H1 (cell line): ENCODE measurements at regions not wholly inside any gene's neighbourhood (a gene's known extent, or its start where the extent isn't known, plus 50 kb on each side); places are given as distances from the start of the nearest gene placed in this dataset.

ENCODE experiments used
- CTCF ChIA-PET: fragments of 300-600 bp; sonication (Branson Sonifier 250); formaldehyde crosslinking; loops from one replicate; lab custom pipeline; 2021; ENCODE audit not compliant: partially characterized antibody; lab: Charles Lee
- POLR2A ChIA-PET: fragments of 300-600 bp; sonication (Branson Sonifier 250); formaldehyde crosslinking; loops from one replicate; lab custom pipeline; 2021; ENCODE audit warnings: inconsistent platforms; ENCODE audit not compliant: partially characterized antibody; lab: Charles Lee
- DNase-seq, 2 experiments: peaks; one replicate each; pipeline versions ENCODE4 v3.0.0 to v3.0.0-alpha.2; 2010 to 2022; ENCODE audit warnings: low spot score in 2 of 2, low read depth in 1 of 2, mixed read lengths in 1 of 2
- FAIRE-seq: peaks from 2 replicates; lab custom pipeline; 2011; peaks lifted over from hg19 to GRCh38; lab: Jason Lieb, UNC
- H2AFZ ChIP-seq: 2 replicates; pipeline ENCODE4 v1.8.1; 2012; ENCODE audit warnings: low read length, inconsistent platforms
- H2AK5ac ChIP-seq: 2 replicates; pipeline ENCODE4 v1.6.1; 2013; ENCODE audit warnings: low read depth, low read length
- H2BK120ac ChIP-seq: replicated peaks from 2 replicates; pipeline ENCODE3; 2013; ENCODE audit warnings: low read depth, low read length, inconsistent platforms
- H2BK12ac ChIP-seq: 2 replicates; pipeline ENCODE4 v1.6.1; 2013; ENCODE audit warnings: low read depth, low read length
- H2BK15ac ChIP-seq: 2 replicates; pipeline ENCODE4 v1.6.1; 2013; ENCODE audit warnings: low read length
- H2BK20ac ChIP-seq: 2 replicates; pipeline ENCODE4 v1.6.1; 2013; ENCODE audit warnings: low read length
- H2BK5ac ChIP-seq: 2 replicates; pipeline ENCODE4 v1.6.1; 2013; ENCODE audit warnings: low read depth, low read length
- H3K14ac ChIP-seq: 2 replicates; pipeline ENCODE4 v1.6.1; 2013; ENCODE audit warnings: inconsistent platforms; ENCODE audit not compliant: insufficient read length
- H3K18ac ChIP-seq: 2 replicates; pipeline ENCODE4 v1.6.1; 2013; ENCODE audit warnings: low read length; ENCODE audit errors: extremely low read depth
- H3K23ac ChIP-seq: 2 replicates; pipeline ENCODE4 v1.6.1; 2013; ENCODE audit warnings: inconsistent platforms; ENCODE audit not compliant: insufficient read length
- H3K23me2 ChIP-seq: 2 replicates; pipeline ENCODE4 v1.6.1; 2013; ENCODE audit warnings: low read depth, low read length
- H3K27ac ChIP-seq: 2 replicates; pipeline ENCODE4 v1.6.1; 2011; ENCODE audit warnings: low read depth, low read length, inconsistent platforms
- H3K27me3 ChIP-seq, 4 experiments: replicated peaks in 1 of 4; 1 replicate in 1 of 4; 2 replicates in 3 of 4; pipeline versions ENCODE4 v1.6.1 to v1.8.1; 2011 to 2013; ENCODE audit warnings: low read length in 3 of 4, mild to moderate bottlenecking in 3 of 4, inconsistent platforms in 2 of 4, mixed read lengths in 2 of 4, moderate library complexity in 1 of 4; ENCODE audit not compliant: control insufficient read depth in 3 of 4, insufficient read depth in 3 of 4; ENCODE audit errors: extremely low read depth in 1 of 4
- H3K36me3 ChIP-seq, 4 experiments: 2 replicates each; pipeline versions ENCODE4 v1.6.1 to v1.8.1; 2011 to 2013; ENCODE audit warnings: mild to moderate bottlenecking in 4 of 4, low read length in 3 of 4, moderate library complexity in 2 of 4, control low read depth in 1 of 4, inconsistent platforms in 1 of 4; ENCODE audit not compliant: insufficient read depth in 4 of 4, control insufficient read depth in 2 of 4
- H3K4ac ChIP-seq: replicated peaks from 2 replicates; pipeline ENCODE3; 2013; ENCODE audit warnings: low read length, low read depth, mixed read lengths, inconsistent platforms; ENCODE audit not compliant: insufficient read length
- H3K4me1 ChIP-seq, 4 experiments: replicated peaks in 1 of 4; 1 replicate in 1 of 4; 2 replicates in 3 of 4; pipeline versions ENCODE4 v1.6.1 to v1.8.1; 2011 to 2013; ENCODE audit warnings: low read length in 3 of 4, inconsistent platforms in 2 of 4, mixed read lengths in 1 of 4; ENCODE audit not compliant: insufficient read depth in 4 of 4, control insufficient read depth in 3 of 4
- H3K4me2 ChIP-seq, 2 experiments: 2 replicates each; pipeline versions ENCODE4 v1.6.1 to v1.8.1; 2011 to 2013; ENCODE audit warnings: low read depth in 2 of 2, low read length in 2 of 2, control low read depth in 1 of 2, inconsistent platforms in 1 of 2, mild to moderate bottlenecking in 1 of 2; ENCODE audit not compliant: insufficient read depth in 1 of 2
- H3K4me3 ChIP-seq, 4 experiments: fragments of 200-600, 300-600 bp in 1 of 4; sonication (generic), shearing (Covaris generic), sonication (Bioruptor Twin) in 1 of 4; 2 replicates each; pipeline versions ENCODE4 v1.5.1 to v1.8.1; 2011 to 2016; ENCODE audit warnings: low read length in 4 of 4, low read depth in 3 of 4, control low read depth in 2 of 4, inconsistent platforms in 2 of 4, mild to moderate bottlenecking in 2 of 4, mixed read lengths in 1 of 4, moderate library complexity in 1 of 4; ENCODE audit not compliant: insufficient read depth in 2 of 4; ENCODE audit errors: extremely low read depth in 1 of 4
- H3K56ac ChIP-seq: replicated peaks from 2 replicates; pipeline ENCODE3; 2013; ENCODE audit warnings: low read depth, mild to moderate bottlenecking, mixed read lengths, low read length, inconsistent platforms; ENCODE audit not compliant: insufficient read length
- H3K79me1 ChIP-seq: 2 replicates; pipeline ENCODE4 v1.6.1; 2013; ENCODE audit warnings: low read depth, low read length, control low read depth
- H3K79me2 ChIP-seq, 2 experiments: 2 replicates each; pipeline versions ENCODE4 v1.6.1 to v1.8.1; 2012 to 2013; ENCODE audit warnings: low read length in 2 of 2, mild to moderate bottlenecking in 2 of 2, inconsistent platforms in 1 of 2; ENCODE audit not compliant: insufficient read depth in 2 of 2, control insufficient read depth in 1 of 2
- H3K9ac ChIP-seq, 4 experiments: replicated peaks in 1 of 4; 1 replicate in 1 of 4; 2 replicates in 3 of 4; pipeline versions ENCODE4 v1.6.1 to v1.8.1; 2011 to 2013; ENCODE audit warnings: low read depth in 3 of 4, low read length in 3 of 4, control low read depth in 2 of 4, mild to moderate bottlenecking in 2 of 4, moderate library complexity in 2 of 4, inconsistent platforms in 1 of 4; ENCODE audit errors: extremely low read depth in 1 of 4
- H3K9me3 ChIP-seq, 2 experiments: 2 replicates each; pipeline versions ENCODE4 v1.6.1 to v1.8.1; 2012 to 2013; ENCODE audit warnings: mild to moderate bottlenecking in 2 of 2, moderate library complexity in 2 of 2, control low read depth in 1 of 2, inconsistent platforms in 1 of 2, low read depth in 1 of 2, low read length in 1 of 2, mixed read lengths in 1 of 2; ENCODE audit not compliant: insufficient read depth in 2 of 2
- H4K20me1 ChIP-seq, 2 experiments: replicated peaks in 1 of 2; 2 replicates each; pipeline versions ENCODE3 to v1.8.1; 2011 to 2013; ENCODE audit warnings: inconsistent platforms in 2 of 2, low read length in 2 of 2, mild to moderate bottlenecking in 1 of 2; ENCODE audit not compliant: insufficient read depth in 2 of 2, control insufficient read depth in 1 of 2
- H4K5ac ChIP-seq: 2 replicates; pipeline ENCODE4 v1.6.1; 2013; ENCODE audit warnings: low read length, low read depth, mixed read lengths, inconsistent platforms; ENCODE audit not compliant: insufficient read length
- H4K8ac ChIP-seq: 2 replicates; pipeline ENCODE4 v1.8.0; 2013; ENCODE audit warnings: mild to moderate bottlenecking, moderate library complexity, low read length, inconsistent platforms; ENCODE audit not compliant: insufficient read depth; ENCODE audit errors: extremely low read depth
- H4K91ac ChIP-seq: replicated peaks from 2 replicates; pipeline ENCODE3; 2013; ENCODE audit warnings: low read length, mixed read lengths, inconsistent platforms; ENCODE audit not compliant: insufficient read length
- ASH2L ChIP-seq: fragments of 200-600, 300-600 bp; sonication (generic); IDR thresholded peaks from one replicate; pipeline ENCODE4 v1.7.1; 2017; ENCODE audit warnings: low read length
- BCL11A ChIP-seq, 2 experiments: IDR thresholded peaks; one replicate each; pipeline ENCODE4 v1.6.1; 2011; ENCODE audit warnings: low read depth in 2 of 2, low read length in 2 of 2, mild to moderate bottlenecking in 2 of 2
- CBX8 ChIP-seq: fragments of 300-800, 300-1000 bp; sonication (generic); IDR thresholded peaks from 2 replicates; pipeline ENCODE4 v1.7.1; 2016; ENCODE audit warnings: low read depth, low read length, borderline replicate concordance
- CEBPB ChIP-seq: IDR thresholded peaks from 2 replicates; pipeline ENCODE4 v1.6.1; 2012; ENCODE audit warnings: low read depth, low read length
- CTBP2 ChIP-seq: IDR thresholded peaks from 2 replicates; pipeline ENCODE4 v1.7.0; 2011; ENCODE audit warnings: borderline replicate concordance, mild to moderate bottlenecking, moderate library complexity, mixed read lengths, low read length; ENCODE audit not compliant: insufficient read depth, insufficient read length
- EP300 ChIP-seq, 2 experiments: IDR thresholded peaks; 1 replicate in 1 of 2; 2 replicates in 1 of 2; pipeline ENCODE4 v1.6.1; 2011 to 2012; ENCODE audit warnings: low read depth in 2 of 2, low read length in 2 of 2, mild to moderate bottlenecking in 2 of 2, borderline replicate concordance in 1 of 2, inconsistent platforms in 1 of 2, moderate library complexity in 1 of 2
- HDAC2 ChIP-seq, 2 experiments: fragments of 300-600 bp in 1 of 2; sonication (generic) in 1 of 2; IDR thresholded peaks; 2 replicates each; pipeline ENCODE4 v1.6.1; 2011 to 2012; ENCODE audit warnings: low read depth in 2 of 2, low read length in 2 of 2, mild to moderate bottlenecking in 2 of 2, moderate library complexity in 2 of 2, borderline replicate concordance in 1 of 2, inconsistent platforms in 1 of 2
- KDM1A ChIP-seq: fragments of 200-600, 300-600 bp; sonication (generic); IDR thresholded peaks from 2 replicates; pipeline ENCODE4 v1.7.1; 2016; ENCODE audit warnings: mild to moderate bottlenecking, low read length, borderline replicate concordance
- KDM4A ChIP-seq: IDR thresholded peaks from one replicate; pipeline ENCODE4 v1.7.1; 2012; ENCODE audit warnings: low read depth, mild to moderate bottlenecking, moderate library complexity, low read length, inconsistent platforms; ENCODE audit not compliant: severe bottlenecking
- RBBP5 ChIP-seq: IDR thresholded peaks from 2 replicates; pipeline ENCODE4 v1.7.1; 2012; ENCODE audit warnings: low read depth, mild to moderate bottlenecking, inconsistent platforms, low read length, moderate library complexity, borderline replicate concordance
- TAF7 ChIP-seq: optimal IDR thresholded peaks from 2 replicates; pipeline ENCODE3; 2011; ENCODE audit warnings: low read depth, mild to moderate bottlenecking, inconsistent platforms, low read length, moderate library complexity, borderline replicate concordance
- ZNF274 ChIP-seq: IDR thresholded peaks from 2 replicates; pipeline ENCODE4 v1.7.0; 2012; ENCODE audit warnings: low read length, borderline replicate concordance; ENCODE audit errors: extremely low read depth
- WGBS, 2 experiments: shearing (Covaris generic) in 1 of 2; methylation state at CpG; one replicate each; pipeline versions ENCODE4 v1.1.6 to v1.1.7; 2013 to 2015; ENCODE audit warnings: low lambda C conversion rate in 2 of 2, mixed read lengths in 2 of 2, inconsistent platforms in 1 of 2, low coverage in 1 of 2, missing lambda C conversion rate in 1 of 2; ENCODE audit not compliant: insufficient replicate concordance in 2 of 2, insufficient coverage in 1 of 2, insufficient read length in 1 of 2; ENCODE audit errors: extremely low coverage in 1 of 2, missing lambda C conversion rate in 1 of 2; 5-methylcytosine and 5-hydroxymethylcytosine counted together
- TF ChIP-seq, protein P1 (sequence below): IDR thresholded peaks from 2 replicates; pipeline ENCODE4 v1.6.1; 2011; ENCODE audit warnings: low read length, improper control_type of control experiment

DNA sequence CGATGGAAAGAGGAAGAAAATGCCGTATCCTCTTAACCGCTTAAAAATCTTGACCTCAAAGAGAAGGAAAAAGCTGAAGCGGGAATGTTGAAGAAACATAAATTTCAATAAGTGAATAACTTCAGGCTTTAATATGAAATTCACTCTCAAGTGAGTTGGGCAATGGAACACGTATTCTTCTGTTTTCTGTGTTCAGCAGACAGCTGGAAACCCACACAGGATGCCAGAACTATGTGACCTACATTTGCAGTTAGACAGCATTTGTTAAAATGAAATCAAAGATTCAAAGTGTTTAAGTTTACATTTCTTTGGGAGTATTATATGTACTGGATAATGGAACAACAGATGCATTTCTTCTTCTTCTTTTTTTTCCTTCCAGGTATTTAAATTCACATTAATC, 80.5 kb upstream of the SPATS2L start:
- Histone ChIP-seq H3K4me3 (no peak overlapping the region), H3K23me2 (no peaks in the 10 kb centered on the region), H2BK15ac (no peak overlapping the region), H2BK120ac (no peak overlapping the region), H2BK5ac (no peak overlapping the region), H2BK20ac (no peak overlapping the region), H3K27me3 (no peaks in the 10 kb centered on the region), H3K27ac (no peak overlapping the region), H2AFZ (no peak overlapping the region), H4K20me1 (no peaks in the 10 kb centered on the region), H3K56ac (no peak overlapping the region), H3K4me1 (no peaks in the 10 kb centered on the region; a peak in 1 of 7 replicates), H3K14ac (no peak overlapping the region), H3K23ac (no peak overlapping the region), H4K8ac (no peak overlapping the region), H3K36me3 (no peaks in the 10 kb centered on the region), H3K79me2 (no peaks in the 10 kb centered on the region), H3K18ac (no peak overlapping the region), H2AK5ac (no peak overlapping the region), H3K9ac (no peak overlapping the region), H3K4ac (no peak overlapping the region), H3K4me2 (no peak overlapping the region), H2BK12ac (no peak overlapping the region), H3K9me3 (no peaks in the 10 kb centered on the region), H3K79me1 (no peaks in the 10 kb centered on the region), H4K91ac (no peak overlapping the region), H4K5ac (no peak overlapping the region)
- POLR2A ChIA-PET, result no interaction called here
- FAIRE-seq (no peak), DNase-seq (no peak)
- CTCF ChIA-PET, result interaction anchor here (0.9 to 1.2 kb wide), 2 partner anchors 9 to 25 kb away, joined by 3 read pairs; no protein-coding TSS in a partner anchor
- WGBS, 2 experiments, result 80% methylated on average over 5 of the region's 5 CpGs; no CpG with 5 or more reads in 1 of the 2 experiments
- TF ChIP-seq CBX8 (no peak), ZNF274 (no peak), BCL11A (IDR thresholded peaks at IDR 0.05; ENCODE audit: low read depth in 2 of 2, low read length in 2 of 2) (no peak), CEBPB (no peak), EP300 (IDR thresholded peaks at IDR 0.05; ENCODE audit: borderline replicate concordance in 1 of 2, low read depth in 2 of 2, low read length in 2 of 2) (no peak), KDM4A (no peak), ASH2L (no peak), CTBP2 (no peak), HDAC2 (IDR thresholded peaks at IDR 0.05; ENCODE audit: borderline replicate concordance in 1 of 2, low read depth in 2 of 2, low read length in 2 of 2) (no peak), KDM1A (no peak), RBBP5 (no peak), TAF7 (no peak)
- TF ChIP-seq, protein P1, sequence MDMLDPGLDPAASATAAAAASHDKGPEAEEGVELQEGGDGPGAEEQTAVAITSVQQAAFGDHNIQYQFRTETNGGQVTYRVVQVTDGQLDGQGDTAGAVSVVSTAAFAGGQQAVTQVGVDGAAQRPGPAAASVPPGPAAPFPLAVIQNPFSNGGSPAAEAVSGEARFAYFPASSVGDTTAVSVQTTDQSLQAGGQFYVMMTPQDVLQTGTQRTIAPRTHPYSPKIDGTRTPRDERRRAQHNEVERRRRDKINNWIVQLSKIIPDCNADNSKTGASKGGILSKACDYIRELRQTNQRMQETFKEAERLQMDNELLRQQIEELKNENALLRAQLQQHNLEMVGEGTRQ, result no peak
